T47D (cell line): ENCODE measurements at regions not wholly inside any gene's neighbourhood (a gene's known extent, or its start where the extent isn't known, plus 50 kb on each side); places are given as distances from the start of the nearest gene placed in this dataset.

ENCODE experiments used
- DNase-seq, 2 experiments: peaks; one replicate each; pipeline versions ENCODE4 v3.0.0 to v3.0.0-alpha.2; 2011 to 2012; ENCODE audit warnings: low read depth in 1 of 2, low spot score in 1 of 2
- JUND ChIP-seq: IDR thresholded peaks from 2 replicates; pipeline ENCODE4 v1.6.1; 2012; ENCODE audit warnings: low read depth
- in situ Hi-C: cut with HindIII; loops from 2 replicates; pipeline ENCODE4 v1.10.0; 2016; ENCODE audit warnings: low sequenced_read_pairs, low pct_unique_long_range_greater_than_20kb

- no peak for TF ChIP-seq JUND
- in situ Hi-C loops: no loop called here
- DNase-seq: no peak
Measured at GRCh38 chr1:177772386-177772960, 197.4 kb downstream of the SEC16B start.

DNA sequence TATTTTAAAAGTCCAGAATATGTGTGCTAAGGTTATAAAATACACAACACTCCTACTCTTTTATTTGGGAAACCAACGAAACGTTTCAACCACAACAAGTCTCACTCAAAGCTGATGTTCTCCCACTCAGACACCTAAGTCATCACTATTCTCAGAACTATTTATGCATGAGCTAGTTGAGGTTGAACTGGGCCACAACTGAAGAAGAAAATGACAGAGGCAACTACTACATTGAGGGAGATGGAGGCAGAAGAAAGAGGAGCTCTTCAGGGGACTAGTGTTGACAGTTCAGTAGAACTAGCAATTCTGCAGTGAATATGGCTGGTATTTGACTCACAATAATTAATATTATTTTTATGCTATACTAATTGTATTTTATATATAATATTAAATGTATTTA is 198.2 kb downstream of the SEC16B start:
- in situ Hi-C loops: no loop called here
- DNase-seq: no peak
- TF ChIP-seq JUND: no peak

GRCh38 chr1:177770096-177770495 is 199.8 kb downstream of the SEC16B start:
- TF ChIP-seq JUND: no peak
- in situ Hi-C loops: no loop called here
- no peak for DNase-seq

- in situ Hi-C loops: no loop called here
- DNase-seq: no peak
Measured at GRCh38 chr1:177755851-177756560, 213.9 kb downstream of the SEC16B start.

DNA sequence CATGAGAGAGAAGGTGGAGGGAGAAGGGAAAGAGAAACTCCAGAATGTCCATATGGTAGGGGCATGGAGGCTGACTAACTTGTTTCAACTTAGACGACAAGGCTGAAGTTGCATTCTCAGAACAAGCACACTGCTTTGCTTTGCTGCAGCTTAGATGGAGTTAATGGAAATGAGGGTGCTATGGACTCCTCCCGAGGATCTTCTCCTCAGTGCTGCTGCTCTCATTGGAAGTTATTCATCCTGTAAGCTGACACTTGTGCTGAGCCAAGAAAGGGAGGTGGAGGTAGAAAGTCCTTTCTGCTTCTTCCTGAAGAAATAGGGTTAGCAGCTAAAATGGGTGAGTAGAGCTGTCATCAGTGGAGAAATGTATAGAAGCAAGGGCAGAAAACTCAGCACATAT is 215.3 kb downstream of the SEC16B start:
- in situ Hi-C loops: no loop called here
- DNase-seq: no peak
- TF ChIP-seq JUND: no peak

More at GRCh38 chr1:177755851-177756560, 213.9 kb downstream of the SEC16B start:
- no peak for TF ChIP-seq JUND

GRCh38 chr1:177753655-177754054 is 216.2 kb downstream of the SEC16B start:
- in situ Hi-C loops: no loop called here
- TF ChIP-seq JUND: no peak
- DNase-seq: no peak

GRCh38 chr1:177748080-177748801 is 221.6 kb downstream of the SEC16B start:
- no peak for DNase-seq
- TF ChIP-seq JUND: no peak
- in situ Hi-C loops: no loop called here

DNA sequence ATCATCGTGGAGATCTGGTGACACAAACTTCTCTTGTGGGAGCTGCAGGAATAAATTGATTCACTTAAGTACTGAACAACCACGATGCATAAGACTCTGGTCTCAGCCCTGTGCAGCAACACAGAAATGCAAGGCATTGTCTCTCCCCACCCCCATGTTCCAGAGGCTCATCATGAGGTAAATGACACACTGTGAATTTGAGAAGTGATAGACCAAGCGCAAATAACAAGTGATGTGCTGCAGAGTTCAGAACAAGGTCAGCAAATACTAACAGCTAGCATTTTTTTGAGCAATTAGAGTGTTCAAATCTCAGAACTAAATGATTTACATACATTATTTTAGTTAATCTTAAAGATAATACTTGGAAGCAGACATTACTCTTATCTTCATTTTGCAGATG is 223.7 kb downstream of the SEC16B start:
- in situ Hi-C loops: no loop called here
- TF ChIP-seq JUND: no peak

GRCh38 chr1:177744906-177745305 is 225.0 kb downstream of the SEC16B start:
- no peak for DNase-seq
- in situ Hi-C loops: no loop called here
- no peak for TF ChIP-seq JUND

More for the DNA sequence above, 223.7 kb downstream of the SEC16B start:
- no peak for DNase-seq

DNA sequence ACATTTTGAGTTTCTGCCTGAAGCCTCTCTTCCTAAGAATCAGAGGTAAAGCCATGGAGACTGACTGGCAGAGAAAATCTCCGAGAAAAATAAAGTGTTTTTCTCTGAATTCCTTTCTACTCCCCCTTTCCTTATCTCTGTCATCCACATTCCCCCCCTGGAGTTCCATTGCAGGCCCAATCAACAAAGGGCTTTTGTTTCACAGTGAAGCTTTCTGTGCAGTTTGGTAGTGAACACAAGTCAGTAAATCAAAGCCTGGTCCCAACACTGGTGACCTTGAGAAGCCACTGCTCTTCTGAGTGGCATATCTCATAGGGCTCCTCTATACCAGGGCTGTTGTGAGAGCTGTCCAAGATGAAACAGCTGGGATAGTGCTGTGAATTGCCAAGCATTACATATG is 228.4 kb downstream of the SEC16B start:
- in situ Hi-C loops: no loop called here
- no peak for DNase-seq
- TF ChIP-seq JUND: no peak

- in situ Hi-C loops: no loop called here
- TF ChIP-seq JUND: no peak
Measured at GRCh38 chr1:177739780-177740179, 230.1 kb downstream of the SEC16B start.

GRCh38 chr1:177737456-177737855 is 232.4 kb downstream of the SEC16B start:
- in situ Hi-C loops: no loop called here
- DNase-seq: no peak
- no peak for TF ChIP-seq JUND

More at GRCh38 chr1:177739780-177740179, 230.1 kb downstream of the SEC16B start:
- no peak for DNase-seq

DNA sequence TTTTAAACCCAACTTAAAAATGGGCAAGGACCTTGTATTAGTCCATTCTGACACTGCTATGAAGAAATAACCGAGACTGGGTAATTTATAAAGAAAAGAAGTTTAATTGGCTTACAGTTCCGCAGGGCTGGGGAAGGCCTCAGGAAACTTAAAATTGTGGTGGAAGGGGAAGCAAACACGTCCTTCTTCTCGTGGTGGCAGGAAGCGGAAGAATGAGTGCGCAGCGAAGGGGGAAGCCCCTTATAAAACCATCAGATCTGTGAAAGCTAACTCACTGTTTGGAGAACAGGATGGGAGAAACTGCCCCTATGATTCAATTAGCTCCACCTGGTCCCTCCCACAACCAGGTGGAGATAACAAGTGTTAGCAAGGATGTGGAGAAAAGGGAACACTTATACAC is 237.7 kb downstream of the SEC16B start:
- in situ Hi-C loops: no loop called here
- DNase-seq: no peak
- TF ChIP-seq JUND: no peak
